Germinal center (tissue), 1 donor: ENCODE measurements at regions not wholly inside any gene's neighbourhood (a gene's known extent, or its start where the extent isn't known, plus 50 kb on each side); places are given as distances from the start of the nearest gene placed in this dataset.
"Not testable (repeated sequence)": the region's sequence is repeated elsewhere in the genome, so short reads cannot be mapped to it uniquely, and the experiment has no call there.

Experiments used
- DNase-seq: peaks from one replicate; pipeline ENCODE4 v3.0.0; 2012; ENCODE audit warnings: mixed read lengths, low spot score

- DNase-seq: no peak
These were observed 52.0 kb downstream of the ZC3H11B start for GRCh38 chr1:219560856-219561255.

GRCh38 chr1:219559899-219560298 is 53.0 kb downstream of the ZC3H11B start:
- DNase-seq: no peak

- DNase-seq: no peak
These were observed 57.1 kb downstream of the ZC3H11B start for GRCh38 chr1:219555806-219556205.

GRCh38 chr1:219555031-219555692 is 57.7 kb downstream of the ZC3H11B start:
- DNase-seq: no peak

- DNase-seq: no peak
These were observed 58.9 kb downstream of the ZC3H11B start for GRCh38 chr1:219553934-219554502.

GRCh38 chr1:219550201-219550600 is 62.7 kb downstream of the ZC3H11B start:
- no peak for DNase-seq

GRCh38 chr1:219549215-219549614 is 63.7 kb downstream of the ZC3H11B start:
- no peak for DNase-seq

- DNase-seq: no peak
These were observed 64.5 kb downstream of the ZC3H11B start for GRCh38 chr1:219548386-219548785.

- DNase-seq: not testable (repeated sequence)
These were observed 67.1 kb downstream of the ZC3H11B start for GRCh38 chr1:219545756-219546155.

- no peak for DNase-seq
These were observed 68.6 kb downstream of the ZC3H11B start for GRCh38 chr1:219544163-219544846.

- no peak for DNase-seq
These were observed 69.9 kb downstream of the ZC3H11B start for GRCh38 chr1:219542828-219543518.

GRCh38 chr1:219541946-219542345 is 71.0 kb downstream of the ZC3H11B start:
- no peak for DNase-seq

- DNase-seq: no peak
These were observed 73.2 kb downstream of the ZC3H11B start for GRCh38 chr1:219539645-219540254.

GRCh38 chr1:219538886-219539285 is 74.0 kb downstream of the ZC3H11B start:
- no peak for DNase-seq

GRCh38 chr1:219537223-219537631 is 75.7 kb downstream of the ZC3H11B start:
- DNase-seq: no peak

- no peak for DNase-seq
These were observed 76.9 kb downstream of the ZC3H11B start for GRCh38 chr1:219536038-219536437.

GRCh38 chr1:219534991-219535390 is 77.9 kb downstream of the ZC3H11B start:
- DNase-seq: no peak

- DNase-seq: no peak
These were observed 79.6 kb downstream of the ZC3H11B start for GRCh38 chr1:219533280-219533679.

- DNase-seq: no peak
These were observed 83.8 kb downstream of the ZC3H11B start for GRCh38 chr1:219529116-219529515.

- no peak for DNase-seq
These were observed 84.3 kb downstream of the ZC3H11B start for GRCh38 chr1:219528633-219529032.

GRCh38 chr1:219527994-219528393 is 84.9 kb downstream of the ZC3H11B start:
- no peak for DNase-seq

GRCh38 chr1:219526074-219526473 is 86.8 kb downstream of the ZC3H11B start:
- no peak for DNase-seq
